SK-N-SH (cell line): ENCODE measurements at regions not wholly inside any gene's neighbourhood (a gene's known extent, or its start where the extent isn't known, plus 50 kb on each side); places are given as distances from the start of the nearest gene placed in this dataset.

ENCODE experiments used
- CTCF ChIA-PET: fragments of 300-600, 350-600 bp; formaldehyde crosslinking; extraction: SDS; loops from one replicate; lab custom pipeline; 2021; lab: Yijun Ruan, JAX
- POLR2A ChIA-PET: fragments of 350-600 bp; sonication (Branson Sonifier 250); formaldehyde crosslinking; extraction: SDS; loops from one replicate; lab custom pipeline; 2020; ENCODE audit warnings: antibody characterized with exemption, inconsistent platforms; lab: Yijun Ruan, JAX
- DNase-seq: peaks from one replicate; pipeline ENCODE4 v3.0.0; 2012
- H2AFZ ChIP-seq: fragments of 200-600 bp; sonication (generic); 2 replicates; pipeline ENCODE4 v1.8.1; 2016; ENCODE audit warnings: antibody characterized with exemption, mild to moderate bottlenecking, low read depth
- H3F3A ChIP-seq: fragments of 200-600 bp; sonication (generic); replicated peaks from 2 replicates; pipeline ENCODE3; 2016; ENCODE audit warnings: antibody characterized with exemption, mild to moderate bottlenecking; ENCODE audit not compliant: insufficient read depth
- H3K27ac ChIP-seq, 2 experiments: fragments of 200-500 bp in 1 of 2; fragments of 200-600 bp in 1 of 2; sonication (Bioruptor generic) in 1 of 2; sonication (generic), shearing (Covaris generic) in 1 of 2; 2 replicates each; pipeline versions ENCODE4 v1.5.1 to v1.6.1; 2014 to 2016; ENCODE audit warnings: low read depth in 2 of 2, inconsistent platforms in 1 of 2, low read length in 1 of 2, mild to moderate bottlenecking in 1 of 2, mixed read lengths in 1 of 2
- H3K27me3 ChIP-seq: fragments of 200-600 bp; sonication (generic), shearing (Covaris generic); 2 replicates; pipeline ENCODE4 v1.6.1; 2016; ENCODE audit warnings: mixed run types; ENCODE audit not compliant: insufficient read depth
- H3K36me3 ChIP-seq, 2 experiments: fragments of 200-500 bp in 1 of 2; fragments of 200-600 bp in 1 of 2; sonication (Bioruptor generic) in 1 of 2; sonication (generic) in 1 of 2; replicated peaks in 1 of 2; 2 replicates each; pipeline versions ENCODE3 to v1.5.1; 2014 to 2016; ENCODE audit warnings: low read length in 1 of 2, mild to moderate bottlenecking in 1 of 2; ENCODE audit not compliant: insufficient read depth in 2 of 2, control insufficient read depth in 1 of 2
- H3K4me1 ChIP-seq, 2 experiments: fragments of 200-500 bp in 1 of 2; fragments of 200-600 bp in 1 of 2; sonication (Bioruptor generic) in 1 of 2; sonication (generic), shearing (Covaris generic) in 1 of 2; 2 replicates each; pipeline versions ENCODE4 v1.5.1 to v1.6.1; 2014 to 2016; ENCODE audit warnings: low read depth in 1 of 2, low read length in 1 of 2, mixed run types in 1 of 2; ENCODE audit not compliant: insufficient read depth in 2 of 2, control insufficient read depth in 1 of 2
- H3K4me2 ChIP-seq: fragments of 200-600 bp; sonication (generic), shearing (Covaris generic); 2 replicates; pipeline ENCODE4 v1.6.1; 2017; ENCODE audit warnings: mixed run types
- H3K4me3 ChIP-seq, 2 experiments: fragments of 200-500 bp in 1 of 2; fragments of 200-600 bp in 1 of 2; sonication (Bioruptor generic) in 1 of 2; sonication (generic), shearing (Covaris generic) in 1 of 2; 2 replicates each; pipeline versions ENCODE4 v1.5.1 to v1.8.1; 2014 to 2016; ENCODE audit warnings: low read depth in 2 of 2, inconsistent platforms in 1 of 2, low read length in 1 of 2, mild to moderate bottlenecking in 1 of 2, mixed read lengths in 1 of 2, moderate library complexity in 1 of 2
- H3K79me2 ChIP-seq: fragments of 200-600 bp; sonication (generic); 2 replicates; pipeline ENCODE4 v1.8.1; 2017; ENCODE audit warnings: mild to moderate bottlenecking; ENCODE audit not compliant: insufficient read depth
- H3K9ac ChIP-seq: fragments of 200-600 bp; sonication (generic); 2 replicates; pipeline ENCODE4 v1.6.1; 2017; ENCODE audit warnings: mixed run types
- H3K9me2 ChIP-seq: fragments of 200-600 bp; sonication (generic); 2 replicates; pipeline ENCODE4 v1.6.1; 2017; ENCODE audit warnings: mixed run types
- H3K9me3 ChIP-seq: fragments of 200-600 bp; sonication (generic); 2 replicates; pipeline ENCODE4 v1.6.1; 2017; ENCODE audit warnings: mixed run types, mild to moderate bottlenecking, moderate library complexity
- H4K20me1 ChIP-seq: fragments of 200-600 bp; sonication (generic); 2 replicates; pipeline ENCODE4 v1.6.1; 2017; ENCODE audit warnings: mild to moderate bottlenecking, mixed run types; ENCODE audit not compliant: insufficient read depth
- CHD2 ChIP-seq: fragments of 150-350 bp; IDR thresholded peaks from 2 replicates; pipeline ENCODE4 v1.6.1; 2018; ENCODE audit warnings: low read length; ENCODE audit not compliant: partially characterized antibody
- EP300 ChIP-seq, 2 experiments: IDR thresholded peaks; 2 replicates each; pipeline versions ENCODE4 v1.4.0 to v1.6.1; 2012; ENCODE audit warnings: borderline replicate concordance in 1 of 2, low read depth in 1 of 2, low read length in 1 of 2
- EZH2phosphoT487 ChIP-seq: fragments of 200-600 bp; sonication (generic); IDR thresholded peaks from 2 replicates; pipeline ENCODE4 v1.6.1; 2017; ENCODE audit warnings: low read depth, mixed run types, mild to moderate bottlenecking, antibody characterized with exemption, moderate library complexity, borderline replicate concordance
- FOSL2 ChIP-seq: IDR thresholded peaks from 2 replicates; pipeline ENCODE4 v1.4.0; 2012; ENCODE audit warnings: low read depth, mild to moderate bottlenecking, moderate library complexity, borderline replicate concordance
- FOXM1 ChIP-seq: IDR thresholded peaks from 2 replicates; pipeline ENCODE4 v1.4.0; 2012; ENCODE audit warnings: low read depth, mild to moderate bottlenecking
- GATA2 ChIP-seq: sonication (generic); formaldehyde crosslinking; IDR thresholded peaks from 2 replicates; pipeline ENCODE4 v1.5.0; 2020; ENCODE audit warnings: mild to moderate bottlenecking, missing genetic modification reagents
- JUND ChIP-seq: IDR thresholded peaks from 2 replicates; pipeline ENCODE4 v1.4.0; 2012
- MEF2A ChIP-seq: IDR thresholded peaks from 2 replicates; pipeline ENCODE4 v1.4.0; 2012; ENCODE audit warnings: low read depth, borderline replicate concordance
- MXI1 ChIP-seq: IDR thresholded peaks from 2 replicates; pipeline ENCODE4 v1.6.1; 2012; ENCODE audit warnings: mild to moderate bottlenecking, low read depth, low read length, improper control_type of control experiment
- NFIC ChIP-seq: IDR thresholded peaks from 2 replicates; pipeline ENCODE4 v1.4.0; 2012; ENCODE audit warnings: borderline replicate concordance
- PBX3 ChIP-seq: IDR thresholded peaks from 2 replicates; pipeline ENCODE4; 2012
- RAD21 ChIP-seq: IDR thresholded peaks from 2 replicates; pipeline ENCODE4 v1.6.1; 2012; ENCODE audit warnings: mild to moderate bottlenecking, low read length
- RFX5 ChIP-seq: IDR thresholded peaks from 2 replicates; pipeline ENCODE4 v1.6.1; 2012; ENCODE audit warnings: mild to moderate bottlenecking, improper control_type of control experiment, low read length
- RXRA ChIP-seq: IDR thresholded peaks from 2 replicates; pipeline ENCODE4 v1.4.0; 2012; ENCODE audit warnings: low read depth, mild to moderate bottlenecking, borderline replicate concordance
- TEAD4 ChIP-seq: IDR thresholded peaks from 2 replicates; pipeline ENCODE4 v1.4.0; 2012; ENCODE audit warnings: mild to moderate bottlenecking, borderline replicate concordance; ENCODE audit not compliant: insufficient read depth
- USF1 ChIP-seq: IDR thresholded peaks from 2 replicates; pipeline ENCODE4 v1.4.0; 2012; ENCODE audit warnings: low read depth, borderline replicate concordance
- ZBTB33 ChIP-seq: IDR thresholded peaks from 2 replicates; pipeline ENCODE4 v1.4.0; 2012; ENCODE audit warnings: low read depth, borderline replicate concordance
- WGBS: methylation state at CpG from one replicate; pipeline ENCODE4 v1.1.6; 2017; ENCODE audit warnings: low lambda C conversion rate; 5-methylcytosine and 5-hydroxymethylcytosine counted together
- TF ChIP-seq, protein P1 (sequence below): fragments of 150-350 bp; IDR thresholded peaks from 2 replicates; pipeline ENCODE4 v1.6.1; 2017; ENCODE audit warnings: antibody characterized with exemption, low read length, low read depth, borderline replicate concordance
- TF ChIP-seq, protein P2 (sequence below): IDR thresholded peaks from 2 replicates; pipeline ENCODE4 v1.4.0; 2012; ENCODE audit warnings: low read depth

GRCh38 chr17:71286625-71287024, 834.2 kb upstream of the SOX9 start:
- ChIA-PET POLR2A (no interaction called here), CTCF (interaction anchor here (1.2 kb wide), 1 partner anchor 519 kb away, joined by 3 read pairs; no protein-coding TSS in a partner anchor)
- H3K4me1 ChIP-seq: peaks cover 0 to 6% of the 10 kb centered on the region in 2 experiments; a peak in 1 of 4 replicates
- H3K4me3 ChIP-seq: no peak overlapping the region
- DNase-seq: no peak
- no peaks in the 10 kb centered on the region; the same call in 1 of the 2 replicates for H3K9me2 ChIP-seq
- H3K36me3 ChIP-seq: no peaks in the 10 kb centered on the region
- H3F3A ChIP-seq: no peaks in the 10 kb centered on the region
- H3K79me2 ChIP-seq: no peaks in the 10 kb centered on the region
- no peaks in the 10 kb centered on the region for H4K20me1 ChIP-seq
- 0 out of 4 replicates have a peak overlapping the region, but pooled peaks of 1 of the 2 experiments have one; percentile 3 for H3K27ac ChIP-seq
- TF ChIP-seq, protein P1, sequence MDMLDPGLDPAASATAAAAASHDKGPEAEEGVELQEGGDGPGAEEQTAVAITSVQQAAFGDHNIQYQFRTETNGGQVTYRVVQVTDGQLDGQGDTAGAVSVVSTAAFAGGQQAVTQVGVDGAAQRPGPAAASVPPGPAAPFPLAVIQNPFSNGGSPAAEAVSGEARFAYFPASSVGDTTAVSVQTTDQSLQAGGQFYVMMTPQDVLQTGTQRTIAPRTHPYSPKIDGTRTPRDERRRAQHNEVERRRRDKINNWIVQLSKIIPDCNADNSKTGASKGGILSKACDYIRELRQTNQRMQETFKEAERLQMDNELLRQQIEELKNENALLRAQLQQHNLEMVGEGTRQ: no peak
- TF ChIP-seq RFX5: no peak
- TF ChIP-seq PBX3: no peak
- no peak for TF ChIP-seq RAD21
- no peak for TF ChIP-seq JUND
- no peak for TF ChIP-seq RXRA
- TF ChIP-seq EZH2phosphoT487: no peak
- no peak for TF ChIP-seq TEAD4
- no peak for TF ChIP-seq USF1
- TF ChIP-seq FOXM1: no peak
- no peak for TF ChIP-seq NFIC
- WGBS: 83% methylated on average over 7 of the region's 7 CpGs
- H3K27me3 ChIP-seq: no peaks in the 10 kb centered on the region
- no peak overlapping the region for H3K9ac ChIP-seq
- no peak overlapping the region for H3K4me2 ChIP-seq
- H3K9me3 ChIP-seq: no peaks in the 10 kb centered on the region
- no peak overlapping the region for H2AFZ ChIP-seq

DNA sequence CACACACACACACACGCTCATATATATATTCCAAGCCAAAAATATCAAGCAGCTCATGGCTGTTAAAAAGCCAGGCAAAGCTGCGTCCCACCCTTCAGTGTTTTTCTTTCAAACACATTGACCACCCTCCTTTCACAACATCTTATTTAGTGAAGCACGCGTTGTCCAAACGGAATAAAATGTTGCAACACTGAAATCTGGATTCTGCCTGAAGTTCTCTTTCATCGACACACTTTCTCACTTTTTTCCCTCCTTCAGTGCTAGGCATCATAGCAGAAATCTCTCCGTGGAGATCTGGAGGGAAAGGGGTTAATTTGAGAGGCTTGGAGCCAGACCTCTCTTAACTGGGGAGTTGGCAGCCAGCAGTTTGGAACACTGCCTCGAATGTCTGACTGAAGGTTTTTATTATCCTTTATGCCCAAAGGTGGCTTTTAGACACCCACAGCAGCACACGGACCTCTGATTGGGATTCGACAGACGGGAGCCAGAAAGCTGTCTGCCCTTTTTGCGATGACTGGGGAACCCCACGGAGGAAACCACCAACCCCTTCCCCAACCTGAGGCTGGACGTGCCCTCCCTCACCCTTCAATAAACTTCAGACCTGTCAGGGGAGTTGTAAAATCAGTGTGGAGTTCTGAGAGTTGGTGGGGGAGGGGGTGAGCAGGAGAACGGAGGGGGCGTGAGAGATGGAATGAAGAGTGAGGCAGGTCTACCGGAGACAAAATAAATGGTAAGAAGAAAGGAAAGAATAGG, 833.6 kb upstream of the SOX9 start:
- peak; percentile 34 for DNase-seq
- Histone ChIP-seq H2AFZ (peak overlapping the region; percentile 16; the same call in 1 of the 2 replicates), H3F3A (no peaks in the 10 kb centered on the region), H3K36me3 (no peaks in the 10 kb centered on the region), H3K9me3 (no peaks in the 10 kb centered on the region), H3K4me1 (peaks cover 0 to 6% of the 10 kb centered on the region in 2 experiments; a peak in 1 of 4 replicates), H3K27ac (peak overlapping the region in 1 of 2 experiments; percentile 17; a peak in 1 of 4 replicates), H4K20me1 (no peaks in the 10 kb centered on the region), H3K27me3 (no peaks in the 10 kb centered on the region), H3K9me2 (no peaks in the 10 kb centered on the region; the same call in 1 of the 2 replicates), H3K4me3 (no peak overlapping the region), H3K79me2 (no peaks in the 10 kb centered on the region), H3K9ac (no peak overlapping the region), H3K4me2 (no peak overlapping the region)
- TF ChIP-seq FOSL2 (no peak), CHD2 (peak; percentile 18), EZH2phosphoT487 (no peak), RAD21 (peak; percentile 22; the same call in 1 of the 2 replicates), GATA2 (no peak; the same call in 1 of the 2 replicates), ZBTB33 (no peak), MXI1 (no peak), MEF2A (no peak), EP300 (IDR thresholded peaks at IDR 0.05; ENCODE audit: borderline replicate concordance in 1 of 2, low read depth in 1 of 2, low read length in 1 of 2) (peak in 1 of 2 experiments; percentile 34; a peak in 1 of 4 replicates)
- TF ChIP-seq, protein P1: no peak
- TF ChIP-seq, protein P2, sequence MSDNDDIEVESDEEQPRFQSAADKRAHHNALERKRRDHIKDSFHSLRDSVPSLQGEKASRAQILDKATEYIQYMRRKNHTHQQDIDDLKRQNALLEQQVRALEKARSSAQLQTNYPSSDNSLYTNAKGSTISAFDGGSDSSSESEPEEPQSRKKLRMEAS: no peak
- POLR2A ChIA-PET: no interaction called here
- CTCF ChIA-PET: interaction anchor here (0.5 to 1.2 kb wide), 2 partner anchors 13 to 520 kb away, joined by 3 read pairs; no protein-coding TSS in a partner anchor
- WGBS: 56% methylated on average over 17 of the region's 17 CpGs
